Adrenal gland (tissue), 9 donors: ENCODE measurements at regions not wholly inside any gene's neighbourhood (a gene's known extent, or its start where the extent isn't known, plus 50 kb on each side); places are given as distances from the start of the nearest gene placed in this dataset.
"Not testable (repeated sequence)": the region's sequence is repeated elsewhere in the genome, so short reads cannot be mapped to it uniquely, and the experiment has no call there.

ENCODE experiments used
- DNase-seq, 7 donors: peaks; one replicate each; pipeline ENCODE4 v3.0.0-alpha.2; 2019 to 2020
- H3K27ac ChIP-seq, 5 donors: fragments of 200-600 bp; sonication (generic) in 4 of 5; 1 replicate in 3 of 5; 2 replicates in 2 of 5; pipeline versions ENCODE4 v1.5.1 to v1.8.0; 2016 to 2020; ENCODE audit warnings: mild to moderate bottlenecking in 1 of 5
- H3K27me3 ChIP-seq: fragments of 200-600 bp; 2 replicates; pipeline ENCODE4 v1.8.0; 2021
- H3K36me3 ChIP-seq, 2 donors: fragments of 200-600 bp; replicated peaks in 1 of 2; 1 replicate in 1 of 2; 2 replicates in 1 of 2; pipeline versions ENCODE4 v1.5.1 to v1.8.0; 2018 to 2022
- H3K4me1 ChIP-seq, 2 donors: fragments of 200-600 bp; replicated peaks in 1 of 2; 1 replicate in 1 of 2; 2 replicates in 1 of 2; pipeline versions ENCODE4 v1.5.1 to v1.8.0; 2018 to 2021
- H3K4me3 ChIP-seq, 4 donors: fragments of 200-600 bp; sonication (generic) in 3 of 4; one replicate each; pipeline ENCODE4 v1.5.1; 2016 to 2018
- H3K9me3 ChIP-seq, 3 donors: fragments of 200-600 bp; sonication (generic) in 1 of 3; replicated peaks in 1 of 3; 1 replicate in 2 of 3; 2 replicates in 1 of 3; pipeline versions ENCODE4 v1.5.1 to v1.8.0; 2016 to 2021
- POLR2A ChIP-seq, 2 donors: fragments of 450-650 bp; IDR thresholded peaks; one replicate each; pipeline ENCODE4 v1.6.1; 2017; ENCODE audit warnings: antibody characterized with exemption in 2 of 2, mild to moderate bottlenecking in 2 of 2, moderate library complexity in 1 of 2
- WGBS, 4 donors: extraction: QIAGEN DNeasy Blood & Tissue Kit in 2 of 4; methylation state at CpG; one replicate each; pipeline versions ENCODE4 v1.1.5 to v1.1.7; 2013 to 2017; 5-methylcytosine and 5-hydroxymethylcytosine counted together
- intact Hi-C, 2 donors: fragments of 100-400 bp; cut with DNase I; formaldehyde crosslinking; loops; one replicate each; pipeline versions ENCODE4 v1.14.1 to v1.15.0; 2022 to 2023
- TF ChIP-seq, protein P1 (sequence below), 6 experiments: fragments of 450-650 bp in 4 of 6; fragments of 200-600 bp in 2 of 6; sonication (generic) in 1 of 6; IDR thresholded peaks; 1 replicate in 5 of 6; 2 replicates in 1 of 6; pipeline versions ENCODE4 v1.5.1 to v1.8.0; 2016 to 2021; ENCODE audit warnings: antibody characterized with exemption in 6 of 6, mild to moderate bottlenecking in 2 of 6, moderate library complexity in 1 of 6
- donor health status: healthy with polysubstance abuse.
- donor health status: Bipolar disorder and iron deficiency.
- donor health status: DM: yes; HTN: yes; CAD: no.
- donor health status: DM: no; HTN: no; CAD: no.
- donor health status: DM: no; HTN: no; CAD: no.

DNA sequence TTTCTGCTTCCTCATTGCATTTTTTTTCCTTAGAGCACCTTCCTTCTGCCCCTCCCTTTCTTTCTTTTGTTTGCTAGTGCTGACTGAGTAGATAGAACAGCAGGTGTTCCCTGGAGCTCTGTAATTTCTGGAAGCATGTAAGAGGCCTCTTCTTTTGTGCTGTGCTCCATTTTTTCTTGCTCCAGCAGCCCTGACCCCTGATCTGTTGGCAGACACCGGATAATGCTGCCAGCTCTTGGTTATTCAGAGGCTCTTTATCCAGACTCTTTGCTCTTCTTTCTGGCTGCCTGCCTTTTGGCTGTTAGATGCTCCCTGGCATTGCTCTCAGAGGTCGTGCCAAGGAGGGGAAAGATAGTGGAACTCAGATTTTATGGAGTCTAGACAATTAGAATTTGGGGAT, 104.4 kb upstream of the RBMS3 start:
- no peaks in the 10 kb centered on the region for H3K27me3 ChIP-seq
- WGBS, 4 donors, result 20 to 37% (median 30%) methylated on average over 2 of the region's 2 CpGs
- peaks cover 7 to 22% of the 10 kb centered on the region in 2 donors for H3K4me1 ChIP-seq
- DNase-seq, result peak; percentile 58 to 88 (median 78)
- H3K36me3 ChIP-seq, result no peaks in the 10 kb centered on the region
- peak overlapping the region in 2 of 5 donors; percentile 3 to 51 for H3K27ac ChIP-seq
- TF ChIP-seq, protein P1, sequence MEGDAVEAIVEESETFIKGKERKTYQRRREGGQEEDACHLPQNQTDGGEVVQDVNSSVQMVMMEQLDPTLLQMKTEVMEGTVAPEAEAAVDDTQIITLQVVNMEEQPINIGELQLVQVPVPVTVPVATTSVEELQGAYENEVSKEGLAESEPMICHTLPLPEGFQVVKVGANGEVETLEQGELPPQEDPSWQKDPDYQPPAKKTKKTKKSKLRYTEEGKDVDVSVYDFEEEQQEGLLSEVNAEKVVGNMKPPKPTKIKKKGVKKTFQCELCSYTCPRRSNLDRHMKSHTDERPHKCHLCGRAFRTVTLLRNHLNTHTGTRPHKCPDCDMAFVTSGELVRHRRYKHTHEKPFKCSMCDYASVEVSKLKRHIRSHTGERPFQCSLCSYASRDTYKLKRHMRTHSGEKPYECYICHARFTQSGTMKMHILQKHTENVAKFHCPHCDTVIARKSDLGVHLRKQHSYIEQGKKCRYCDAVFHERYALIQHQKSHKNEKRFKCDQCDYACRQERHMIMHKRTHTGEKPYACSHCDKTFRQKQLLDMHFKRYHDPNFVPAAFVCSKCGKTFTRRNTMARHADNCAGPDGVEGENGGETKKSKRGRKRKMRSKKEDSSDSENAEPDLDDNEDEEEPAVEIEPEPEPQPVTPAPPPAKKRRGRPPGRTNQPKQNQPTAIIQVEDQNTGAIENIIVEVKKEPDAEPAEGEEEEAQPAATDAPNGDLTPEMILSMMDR (IDR thresholded peaks at IDR 0.05), result no peak
- TF ChIP-seq POLR2A (IDR thresholded peaks at IDR 0.05), result no peak
- intact Hi-C loops, result no loop called here
- H3K4me3 ChIP-seq, result no peak overlapping the region
- no peaks in the 10 kb centered on the region for H3K9me3 ChIP-seq

DNA sequence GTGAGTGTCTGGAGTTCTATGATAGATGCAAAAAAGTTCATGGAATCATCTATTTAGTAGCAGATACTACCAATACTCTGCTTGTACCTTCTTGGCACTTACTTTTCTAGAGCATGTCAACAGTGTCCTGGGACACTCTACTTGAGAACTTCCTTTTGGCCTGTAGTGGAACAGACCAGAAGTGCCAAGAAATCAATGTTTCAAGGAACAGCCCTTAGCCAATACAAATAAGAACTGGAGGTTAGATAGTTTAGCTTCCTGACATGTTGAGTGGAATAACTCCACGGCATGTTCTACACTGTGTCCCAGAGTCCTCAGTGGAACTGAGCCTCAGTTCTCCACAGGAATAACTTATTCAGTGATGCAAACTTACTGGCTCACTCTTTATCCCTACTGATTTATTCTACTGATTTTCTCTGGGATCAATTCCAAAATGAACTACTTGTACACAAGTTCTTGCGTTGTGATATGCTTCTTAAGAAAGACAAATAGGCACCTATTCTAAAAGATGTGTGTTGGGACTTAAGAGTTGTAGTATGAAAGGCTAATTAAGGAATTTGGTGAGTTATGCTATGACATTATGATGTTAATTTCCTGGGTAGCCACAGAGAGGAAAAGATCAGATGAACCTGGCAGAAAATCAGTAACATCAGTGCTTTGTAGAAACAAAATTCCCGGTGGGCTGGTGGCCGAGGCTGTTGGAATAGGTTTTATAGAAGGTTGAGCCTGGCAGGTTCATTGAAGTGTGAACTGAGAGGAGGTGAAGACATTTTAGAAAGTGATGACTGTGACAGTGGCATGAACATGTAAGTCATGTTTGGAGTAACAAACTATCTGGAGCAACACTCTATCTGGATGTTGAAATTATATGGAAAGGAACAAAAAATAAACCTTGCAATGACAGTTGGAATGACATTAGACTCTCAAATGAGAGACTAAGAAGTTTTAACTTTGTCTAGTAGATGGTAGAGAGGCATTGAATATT, 101.8 kb upstream of the RBMS3 start:
- WGBS, 4 donors, result 57 to 83% (median 70%) methylated on average over 4 of the region's 4 CpGs
- Histone ChIP-seq H3K27me3 (no peaks in the 10 kb centered on the region), H3K9me3 (no peaks in the 10 kb centered on the region), H3K4me3 (no peak overlapping the region), H3K4me1 (peaks cover 7 to 16% of the 10 kb centered on the region in 2 donors), H3K36me3 (no peaks in the 10 kb centered on the region), H3K27ac (no peak overlapping the region)
- intact Hi-C loops, result no loop called here
- TF ChIP-seq POLR2A (IDR thresholded peaks at IDR 0.05), result no peak
- TF ChIP-seq, protein P1 (IDR thresholded peaks at IDR 0.05), result no peak
- DNase-seq, result no peak

DNA sequence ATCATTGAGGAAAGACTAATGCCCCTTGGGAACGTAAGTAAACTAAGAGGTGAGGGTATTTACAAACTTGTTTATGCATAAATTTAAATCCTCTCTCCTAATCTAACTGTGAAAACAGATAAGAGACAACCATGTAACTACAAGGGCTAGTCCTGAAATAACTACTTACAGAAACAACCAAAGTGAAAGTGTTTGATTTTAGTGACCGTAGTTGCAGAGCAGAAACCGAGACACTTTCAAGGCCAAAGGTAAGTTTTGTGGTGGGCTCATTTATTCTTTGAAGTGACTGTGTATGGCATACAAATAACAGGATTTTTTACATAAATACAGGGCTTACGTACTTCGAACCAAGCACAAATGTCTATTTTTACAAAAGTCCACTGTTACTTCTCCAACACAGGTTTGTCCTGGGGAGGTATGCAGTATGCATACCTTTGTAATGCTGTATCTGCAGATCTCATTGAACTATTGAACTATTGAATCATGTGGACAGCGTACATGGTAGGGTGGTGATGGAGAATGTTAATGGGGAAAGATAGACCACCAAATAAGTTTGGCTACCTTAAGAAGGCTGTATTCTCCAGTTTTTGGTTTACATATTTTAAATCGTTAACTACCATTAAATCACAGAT, 99.6 kb upstream of the RBMS3 start:
- no peaks in the 10 kb centered on the region for H3K9me3 ChIP-seq
- peaks cover 3 to 11% of the 10 kb centered on the region in 2 donors for H3K4me1 ChIP-seq
- TF ChIP-seq, protein P1 (IDR thresholded peaks at IDR 0.05), result no peak
- TF ChIP-seq POLR2A (IDR thresholded peaks at IDR 0.05), result no peak
- WGBS, 4 donors, result 73 to 80% (median 73%) methylated on average over 7 of the region's 7 CpGs
- H3K27ac ChIP-seq, result no peak overlapping the region
- H3K27me3 ChIP-seq, result no peaks in the 10 kb centered on the region
- intact Hi-C loops, result no loop called here
- no peak for DNase-seq
- H3K36me3 ChIP-seq, result no peaks in the 10 kb centered on the region
- no peak overlapping the region for H3K4me3 ChIP-seq

DNA sequence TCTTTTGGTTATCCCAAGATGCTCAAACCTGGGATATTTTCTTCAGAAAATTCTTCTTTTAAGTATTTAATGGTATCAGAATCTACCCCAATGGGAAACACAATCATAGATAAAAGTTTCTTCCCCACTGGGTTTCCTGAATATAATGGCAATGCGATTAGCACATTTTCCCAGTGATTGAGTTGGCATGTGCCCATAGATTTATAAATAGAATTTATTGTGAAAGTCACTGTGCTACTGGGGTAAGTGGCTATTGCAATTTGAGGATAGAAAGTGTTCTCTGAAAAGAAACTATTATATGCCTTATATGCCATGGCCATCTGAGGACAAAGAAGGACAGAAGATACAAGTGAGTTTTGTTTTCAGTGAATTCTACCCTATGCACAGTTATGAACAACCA, 99.0 kb upstream of the RBMS3 start:
- no peak for DNase-seq
- H3K27ac ChIP-seq, result no peak overlapping the region
- H3K27me3 ChIP-seq, result no peaks in the 10 kb centered on the region
- H3K4me1 ChIP-seq, result peaks cover 0 to 5% of the 10 kb centered on the region in 2 donors
- no peak for TF ChIP-seq POLR2A (IDR thresholded peaks at IDR 0.05)
- TF ChIP-seq, protein P1 (IDR thresholded peaks at IDR 0.05), result no peak
- H3K4me3 ChIP-seq, result no peak overlapping the region
- H3K9me3 ChIP-seq, result no peaks in the 10 kb centered on the region
- H3K36me3 ChIP-seq, result no peaks in the 10 kb centered on the region
- intact Hi-C loops, result no loop called here
- 67 to 75% (median 73%) methylated on average over 1 of the region's 1 CpG for WGBS, 4 donors

DNA sequence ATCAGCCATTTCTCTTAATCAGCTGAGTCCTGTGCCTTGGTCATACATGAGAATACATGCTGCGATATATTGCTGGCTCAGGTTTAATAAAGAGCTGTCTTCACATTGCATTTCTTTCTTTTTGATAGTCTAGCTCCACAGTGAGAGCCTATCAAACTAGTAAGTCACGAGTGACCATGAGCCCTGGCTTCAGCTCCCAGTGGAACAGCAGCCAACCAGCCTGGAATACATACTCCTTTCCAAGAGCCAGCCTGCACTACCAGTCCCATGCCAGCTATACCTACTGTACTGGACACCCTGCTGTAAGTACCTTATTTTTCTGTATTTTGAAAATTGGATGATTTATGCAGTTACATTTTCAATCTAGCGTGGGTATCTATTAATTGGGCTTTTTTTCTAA, 98.0 kb upstream of the RBMS3 start:
- intact Hi-C loops, result not testable (repeated sequence)
- WGBS, 4 donors, result 76 to 85% (median 78%) methylated on average over 3 of the region's 3 CpGs

More for the DNA sequence above, 98.0 kb upstream of the RBMS3 start:
- not testable (repeated sequence) for H3K27me3 ChIP-seq, DNase-seq, H3K4me1 ChIP-seq, H3K27ac ChIP-seq, H3K36me3 ChIP-seq, H3K9me3 ChIP-seq, H3K4me3 ChIP-seq
